Endodermal cell (in vitro differentiated cells): ENCODE measurements at regions not wholly inside any gene's neighbourhood (a gene's known extent, or its start where the extent isn't known, plus 50 kb on each side); places are given as distances from the start of the nearest gene placed in this dataset.

Experiments
- DNase-seq: peaks from one replicate; pipeline ENCODE4 v3.0.0-alpha.2; 2017
- H3K27ac ChIP-seq: 2 replicates; pipeline ENCODE4 v1.5.1; 2013; ENCODE audit warnings: mild to moderate bottlenecking, low read depth, low read length, moderate library complexity
- H3K27me3 ChIP-seq: 2 replicates; pipeline ENCODE4 v1.6.1; 2013; ENCODE audit warnings: mild to moderate bottlenecking, low read length, moderate library complexity; ENCODE audit not compliant: insufficient read depth, control insufficient read depth, poor library complexity, severe bottlenecking
- H3K36me3 ChIP-seq: 2 replicates; pipeline ENCODE4 v1.7.0; 2013; ENCODE audit warnings: mild to moderate bottlenecking, low read length, moderate library complexity; ENCODE audit not compliant: control insufficient read depth, insufficient read depth
- H3K4me1 ChIP-seq: one replicate; pipeline ENCODE4 v1.7.0; 2013; ENCODE audit warnings: low read length; ENCODE audit not compliant: control insufficient read depth, insufficient read depth
- H3K4me3 ChIP-seq: 2 replicates; pipeline ENCODE4 v1.5.1; 2013; ENCODE audit warnings: mild to moderate bottlenecking, low read length, moderate library complexity
- H3K9ac ChIP-seq: 2 replicates; pipeline ENCODE4 v1.6.1; 2013; ENCODE audit warnings: mild to moderate bottlenecking, low read length, moderate library complexity; ENCODE audit not compliant: poor library complexity, severe bottlenecking; ENCODE audit errors: extremely low read depth
- H3K9me3 ChIP-seq: 2 replicates; pipeline ENCODE4 v1.6.1; 2013; ENCODE audit warnings: mild to moderate bottlenecking, low read length, moderate library complexity; ENCODE audit not compliant: control insufficient read depth
- H3K27ac Mint-ChIP-seq: 2 replicates; pipeline ENCODE4 v1.8.0; 2020; ENCODE audit warnings: mixed read lengths
- H3K27me3 Mint-ChIP-seq: 2 replicates; pipeline ENCODE4 v1.8.0; 2021; ENCODE audit warnings: mild to moderate bottlenecking, mixed read lengths; ENCODE audit not compliant: insufficient read depth
- H3K36me3 Mint-ChIP-seq: 2 replicates; pipeline ENCODE4 v1.8.0; 2020; ENCODE audit warnings: low read depth, mixed read lengths
- H3K4me1 Mint-ChIP-seq: 2 replicates; pipeline ENCODE4 v1.8.0; 2020; ENCODE audit warnings: mixed read lengths
- H3K4me3 Mint-ChIP-seq: 2 replicates; pipeline ENCODE4 v1.8.0; 2020; ENCODE audit warnings: mild to moderate bottlenecking, moderate library complexity, mixed read lengths
- H3K9me3 Mint-ChIP-seq: 2 replicates; pipeline ENCODE4 v1.8.0; 2020; ENCODE audit warnings: mild to moderate bottlenecking, mixed read lengths
- CTCF ChIP-seq: fragments of 200-600 bp; sonication (generic); conservative IDR thresholded peaks from 2 replicates; pipeline ENCODE4 v1.5.0; 2021; ENCODE audit warnings: antibody characterized with exemption, mild to moderate bottlenecking
- WGBS, 2 experiments: methylation state at CpG; one replicate each; pipeline versions ENCODE4 v1.1.5 to v1.1.7; 2013; ENCODE audit warnings: missing lambda C conversion rate in 2 of 2, mixed read lengths in 1 of 2; ENCODE audit not compliant: insufficient coverage in 1 of 2, insufficient read length in 1 of 2; 5-methylcytosine and 5-hydroxymethylcytosine counted together

DNA sequence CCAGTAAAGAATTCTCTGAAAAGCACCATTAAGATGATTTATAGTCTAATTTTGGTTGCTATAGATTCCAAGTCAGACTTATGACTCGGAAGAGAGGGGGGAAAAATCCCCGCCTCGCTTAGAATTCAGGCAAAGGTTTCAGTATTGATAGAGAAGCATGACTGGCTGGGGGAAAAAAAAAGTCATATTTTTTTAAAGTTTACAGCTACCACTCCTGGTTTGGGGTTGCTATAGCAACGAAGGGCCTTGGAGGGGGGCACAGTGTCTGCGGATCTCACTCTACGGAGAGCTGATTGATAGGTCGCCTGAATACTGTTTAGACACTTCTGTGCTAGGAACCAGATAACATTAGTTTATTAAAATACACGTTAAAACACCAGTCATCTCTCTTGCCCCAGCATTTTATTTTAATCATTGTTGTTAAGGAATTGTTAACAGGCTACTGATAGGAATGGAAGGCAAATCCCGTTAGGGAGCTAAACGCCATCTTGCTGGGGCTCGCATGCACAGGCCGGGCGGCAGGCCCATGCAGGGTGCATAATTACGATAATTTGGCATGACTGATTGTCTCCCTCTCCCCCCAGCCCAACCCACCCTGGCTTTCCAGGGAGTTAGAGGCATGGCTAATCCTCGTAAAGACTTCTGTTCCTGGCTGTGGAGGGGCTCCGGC lies 380.0 kb upstream of the XYLT1 start:
- H3K9ac ChIP-seq: no peak overlapping the region
- peaks cover 4% of the 10 kb centered on the region for H3K4me1 ChIP-seq
- H3K4me3 Mint-ChIP-seq: no peak overlapping the region
- TF ChIP-seq CTCF: no peak
- peaks cover 2% of the 10 kb centered on the region for H3K9me3 Mint-ChIP-seq
- H3K27ac ChIP-seq: peak overlapping the region; percentile 80
- H3K9me3 ChIP-seq: no peaks in the 10 kb centered on the region
- no peaks in the 10 kb centered on the region for H3K27me3 Mint-ChIP-seq
- no peak overlapping the region for H3K27ac Mint-ChIP-seq
- no peaks in the 10 kb centered on the region for H3K36me3 ChIP-seq
- peaks cover 5% of the 10 kb centered on the region for H3K4me1 Mint-ChIP-seq
- 76 to 80% methylated on average over 5 to 16 of the region's 16 CpGs for WGBS, 2 experiments
- H3K4me3 ChIP-seq: no peak overlapping the region
- H3K27me3 ChIP-seq: no peaks in the 10 kb centered on the region
- H3K36me3 Mint-ChIP-seq: no peaks in the 10 kb centered on the region
- no peak for DNase-seq

- Histone ChIP-seq H3K27ac (no peak overlapping the region), H3K4me1 (peaks cover 4% of the 10 kb centered on the region), H3K36me3 (no peaks in the 10 kb centered on the region), H3K27me3 (no peaks in the 10 kb centered on the region), H3K9me3 (no peaks in the 10 kb centered on the region), H3K9ac (no peak overlapping the region), H3K4me3 (no peak overlapping the region)
- H3K27me3 Mint-ChIP-seq: no peaks in the 10 kb centered on the region
- no peak overlapping the region for H3K4me3 Mint-ChIP-seq
- no peak for TF ChIP-seq CTCF
- no peaks in the 10 kb centered on the region for H3K36me3 Mint-ChIP-seq
- 84 to 91% methylated on average over 5 to 6 of the region's 6 CpGs for WGBS, 2 experiments
- DNase-seq: no peak
- H3K9me3 Mint-ChIP-seq: no peaks in the 10 kb centered on the region
- no peak overlapping the region for H3K27ac Mint-ChIP-seq
- H3K4me1 Mint-ChIP-seq: peaks cover 5% of the 10 kb centered on the region
These were observed 376.6 kb upstream of the XYLT1 start for GRCh38 chr16:17847234-17847795.

DNA sequence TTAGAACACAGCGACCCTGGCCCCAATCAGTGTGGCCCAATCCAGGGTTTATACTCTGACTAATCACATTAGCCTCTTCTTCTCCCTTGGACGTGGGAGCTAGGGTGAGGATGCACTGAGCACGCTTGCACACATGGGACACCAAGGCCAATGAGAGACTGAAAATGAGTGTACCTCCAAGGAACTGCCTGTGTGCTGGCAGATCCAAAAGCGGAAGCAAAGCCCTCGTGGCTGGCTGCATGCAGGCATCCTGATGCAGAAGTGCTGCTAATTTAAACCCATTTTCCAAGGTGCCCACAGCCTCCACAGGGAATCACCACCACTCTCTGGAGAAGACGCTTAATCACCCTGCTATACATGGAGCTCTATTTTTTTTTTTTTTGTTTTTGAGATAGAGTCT lies 375.3 kb upstream of the XYLT1 start:
- peaks cover under 1% of the 10 kb centered on the region for H3K4me1 ChIP-seq
- Mint-ChIP-seq H3K4me3 (no peak overlapping the region), H3K4me1 (peaks cover 3% of the 10 kb centered on the region), H3K27ac (no peak overlapping the region), H3K9me3 (no peaks in the 10 kb centered on the region), H3K36me3 (no peaks in the 10 kb centered on the region), H3K27me3 (no peaks in the 10 kb centered on the region)
- WGBS, 2 experiments: 76 to 93% methylated on average over 2 to 6 of the region's 6 CpGs
- H3K9ac ChIP-seq: no peak overlapping the region
- no peaks in the 10 kb centered on the region for H3K9me3 ChIP-seq
- H3K27ac ChIP-seq: no peak overlapping the region
- no peaks in the 10 kb centered on the region for H3K27me3 ChIP-seq
- no peak overlapping the region for H3K4me3 ChIP-seq
- no peak for TF ChIP-seq CTCF
- no peaks in the 10 kb centered on the region for H3K36me3 ChIP-seq
- DNase-seq: no peak
